Activated CD8-positive, alpha-beta T cell treated with anti-CD3 and anti-CD28 coated beads for 36 hours (primary cell): ENCODE measurements at regions not wholly inside any gene's neighbourhood (a gene's known extent, or its start where the extent isn't known, plus 50 kb on each side); places are given as distances from the start of the nearest gene placed in this dataset.

Experiments used
- ATAC-seq: fragments of 200-7000 bp; cut with Tn5 transposase; one replicate; pipeline ENCODE4 v1.10.0; 2021; ENCODE audit warnings: mild to moderate bottlenecking, moderate library complexity
- CTCF ChIA-PET: fragments of 350-600 bp; sonication (Branson Sonifier 250); formaldehyde crosslinking; loops from one replicate; lab custom pipeline; 2021; ENCODE audit warnings: antibody characterized with exemption; lab: Charles Lee
- POLR2A ChIA-PET: fragments of 350-600 bp; sonication (Branson Sonifier 250); formaldehyde crosslinking; loops from one replicate; lab custom pipeline; 2021; ENCODE audit warnings: antibody characterized with exemption; lab: Charles Lee
- DNase-seq: peaks from one replicate; pipeline ENCODE4 v3.0.0-alpha.2; 2020
- H3K27ac Mint-ChIP-seq: one replicate; pipeline ENCODE4 v1.8.0; 2021; ENCODE audit warnings: mild to moderate bottlenecking, mixed read lengths
- H3K27me3 Mint-ChIP-seq: one replicate; pipeline ENCODE4 v1.8.0; 2021; ENCODE audit warnings: mixed read lengths
- H3K36me3 Mint-ChIP-seq: one replicate; pipeline ENCODE4 v1.8.0; 2021; ENCODE audit warnings: low read depth, mixed read lengths
- H3K4me1 Mint-ChIP-seq: one replicate; pipeline ENCODE4 v1.8.0; 2021; ENCODE audit warnings: low read depth, mixed read lengths
- H3K4me3 Mint-ChIP-seq: one replicate; pipeline ENCODE4 v1.8.0; 2021; ENCODE audit warnings: mild to moderate bottlenecking, moderate library complexity, mixed read lengths
- H3K9me3 Mint-ChIP-seq: one replicate; pipeline ENCODE4 v1.8.0; 2021; ENCODE audit warnings: mixed read lengths
- CTCF ChIP-seq: fragments of 200-600 bp; IDR thresholded peaks from one replicate; pipeline ENCODE4 v1.8.0; 2022; ENCODE audit warnings: antibody characterized with exemption, mild to moderate bottlenecking
- intact Hi-C: fragments of 100-400 bp; cut with micrococcal nuclease; formaldehyde crosslinking; loops from one replicate; pipeline ENCODE4 v1.10.0; 2022

- Mint-ChIP-seq H3K36me3 (no peaks in the 10 kb centered on the region), H3K4me3 (no peak overlapping the region), H3K4me1 (no peaks in the 10 kb centered on the region), H3K9me3 (no peaks in the 10 kb centered on the region), H3K27ac (no peak overlapping the region), H3K27me3 (no peaks in the 10 kb centered on the region)
- ChIA-PET POLR2A (no interaction called here), CTCF (no interaction called here)
- intact Hi-C loops: no loop called here
- DNase-seq (no peak), ATAC-seq (no peak)
- TF ChIP-seq CTCF: no peak
These were observed 62.0 kb upstream of the FREM3 start for GRCh38 chr4:143762511-143762910.
